Type B pancreatic cell (in vitro differentiated cells): ENCODE measurements at regions not wholly inside any gene's neighbourhood (a gene's known extent, or its start where the extent isn't known, plus 50 kb on each side); places are given as distances from the start of the nearest gene placed in this dataset.

Source experiments
- DNase-seq: peaks from one replicate; pipeline ENCODE4 v3.0.0; 2021; ENCODE audit warnings: mixed read lengths; ENCODE audit not compliant: unreplicated experiment; ENCODE audit errors: extremely low spot score
- H3K27ac Mint-ChIP-seq: 2 replicates; pipeline ENCODE4 v1.8.0; 2021; ENCODE audit warnings: mild to moderate bottlenecking, mixed read lengths
- H3K27me3 Mint-ChIP-seq: 2 replicates; pipeline ENCODE4 v1.8.0; 2021; ENCODE audit warnings: mixed read lengths
- H3K36me3 Mint-ChIP-seq: 2 replicates; pipeline ENCODE4 v1.8.0; 2021; ENCODE audit warnings: mixed read lengths
- H3K4me1 Mint-ChIP-seq: one replicate; pipeline ENCODE4 v1.8.0; 2021; ENCODE audit warnings: mixed read lengths; ENCODE audit not compliant: unreplicated experiment
- H3K4me3 Mint-ChIP-seq: 2 replicates; pipeline ENCODE4 v1.8.0; 2021; ENCODE audit warnings: mild to moderate bottlenecking, mixed read lengths
- H3K9me3 Mint-ChIP-seq: 2 replicates; pipeline ENCODE4 v1.8.0; 2021; ENCODE audit warnings: mixed read lengths
- TF ChIP-seq, protein P1 (sequence below): fragments of 200-600 bp; sonication (generic); conservative IDR thresholded peaks from 2 replicates; pipeline ENCODE4 v1.5.0; 2021; ENCODE audit warnings: antibody characterized with exemption, mild to moderate bottlenecking

DNA sequence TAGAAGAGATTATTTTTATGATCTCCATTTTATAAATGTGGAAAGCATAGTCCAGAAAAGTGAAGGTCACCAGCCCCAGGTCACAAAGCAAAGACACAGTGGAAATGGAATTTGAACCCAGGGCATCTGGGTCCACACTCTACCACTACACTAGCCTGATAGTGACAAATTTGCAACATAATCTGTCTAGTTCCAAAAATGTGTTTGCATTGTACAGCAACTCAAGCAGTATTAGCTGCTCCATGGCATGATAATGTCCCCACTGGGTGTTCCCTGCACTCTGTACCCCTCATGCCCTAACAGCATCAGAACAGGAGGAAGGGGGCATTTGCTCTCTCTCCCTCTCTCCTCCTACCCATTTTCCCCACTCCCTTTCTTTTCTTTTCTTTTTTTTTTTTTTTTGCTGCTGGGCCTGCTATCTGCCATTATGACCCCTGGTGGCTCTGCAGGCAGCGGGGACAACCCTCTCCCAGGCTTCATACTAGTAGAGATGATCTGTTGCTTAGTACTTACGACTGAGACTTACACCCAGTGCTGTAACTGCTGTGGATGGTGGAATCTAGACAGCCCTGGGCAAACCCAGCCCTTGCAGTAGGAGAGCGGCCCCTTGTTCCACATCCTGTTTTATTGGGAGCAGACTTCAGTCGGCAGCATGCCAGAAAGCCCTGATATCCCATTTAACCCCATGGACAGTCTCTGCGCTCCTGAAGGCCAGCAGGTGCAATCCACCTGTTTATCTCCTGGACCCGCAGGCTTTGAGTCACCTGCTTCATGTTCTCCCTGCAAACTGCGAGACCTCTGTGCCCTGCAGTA is 306.3 kb downstream of the SOX9 start:
- Mint-ChIP-seq H3K27ac (peak overlapping the region; percentile 48), H3K27me3 (no peaks in the 10 kb centered on the region), H3K4me1 (peaks cover 72% of the 10 kb centered on the region), H3K4me3 (no peak overlapping the region), H3K9me3 (no peaks in the 10 kb centered on the region), H3K36me3 (peaks cover 18% of the 10 kb centered on the region)
- TF ChIP-seq, protein P1, sequence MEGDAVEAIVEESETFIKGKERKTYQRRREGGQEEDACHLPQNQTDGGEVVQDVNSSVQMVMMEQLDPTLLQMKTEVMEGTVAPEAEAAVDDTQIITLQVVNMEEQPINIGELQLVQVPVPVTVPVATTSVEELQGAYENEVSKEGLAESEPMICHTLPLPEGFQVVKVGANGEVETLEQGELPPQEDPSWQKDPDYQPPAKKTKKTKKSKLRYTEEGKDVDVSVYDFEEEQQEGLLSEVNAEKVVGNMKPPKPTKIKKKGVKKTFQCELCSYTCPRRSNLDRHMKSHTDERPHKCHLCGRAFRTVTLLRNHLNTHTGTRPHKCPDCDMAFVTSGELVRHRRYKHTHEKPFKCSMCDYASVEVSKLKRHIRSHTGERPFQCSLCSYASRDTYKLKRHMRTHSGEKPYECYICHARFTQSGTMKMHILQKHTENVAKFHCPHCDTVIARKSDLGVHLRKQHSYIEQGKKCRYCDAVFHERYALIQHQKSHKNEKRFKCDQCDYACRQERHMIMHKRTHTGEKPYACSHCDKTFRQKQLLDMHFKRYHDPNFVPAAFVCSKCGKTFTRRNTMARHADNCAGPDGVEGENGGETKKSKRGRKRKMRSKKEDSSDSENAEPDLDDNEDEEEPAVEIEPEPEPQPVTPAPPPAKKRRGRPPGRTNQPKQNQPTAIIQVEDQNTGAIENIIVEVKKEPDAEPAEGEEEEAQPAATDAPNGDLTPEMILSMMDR: no peak
- no peak for DNase-seq

DNA sequence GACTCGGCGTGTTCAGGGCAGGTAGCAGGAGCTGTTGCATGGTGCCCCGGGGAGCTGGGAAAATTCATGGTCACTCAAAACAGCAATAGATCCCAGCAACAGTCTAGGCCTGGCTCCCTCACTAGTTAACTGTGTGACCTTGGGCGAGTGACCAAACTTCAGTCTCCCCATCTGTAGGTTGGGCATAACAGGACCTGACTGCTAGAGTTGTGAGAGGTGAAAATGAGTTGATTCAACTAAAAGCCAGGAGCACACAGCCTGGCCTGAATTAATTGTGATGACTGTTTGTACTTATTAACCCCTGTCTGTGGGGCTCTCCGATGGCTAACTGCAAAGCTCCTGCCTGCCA is 306.9 kb downstream of the SOX9 start:
- TF ChIP-seq, protein P1: no peak
- peaks cover 73% of the 10 kb centered on the region for H3K4me1 Mint-ChIP-seq
- H3K27me3 Mint-ChIP-seq: no peaks in the 10 kb centered on the region
- H3K27ac Mint-ChIP-seq: peak overlapping the region; percentile 60
- H3K36me3 Mint-ChIP-seq: peaks cover 18% of the 10 kb centered on the region
- no peak for DNase-seq
- H3K9me3 Mint-ChIP-seq: no peaks in the 10 kb centered on the region
- no peak overlapping the region for H3K4me3 Mint-ChIP-seq

DNA sequence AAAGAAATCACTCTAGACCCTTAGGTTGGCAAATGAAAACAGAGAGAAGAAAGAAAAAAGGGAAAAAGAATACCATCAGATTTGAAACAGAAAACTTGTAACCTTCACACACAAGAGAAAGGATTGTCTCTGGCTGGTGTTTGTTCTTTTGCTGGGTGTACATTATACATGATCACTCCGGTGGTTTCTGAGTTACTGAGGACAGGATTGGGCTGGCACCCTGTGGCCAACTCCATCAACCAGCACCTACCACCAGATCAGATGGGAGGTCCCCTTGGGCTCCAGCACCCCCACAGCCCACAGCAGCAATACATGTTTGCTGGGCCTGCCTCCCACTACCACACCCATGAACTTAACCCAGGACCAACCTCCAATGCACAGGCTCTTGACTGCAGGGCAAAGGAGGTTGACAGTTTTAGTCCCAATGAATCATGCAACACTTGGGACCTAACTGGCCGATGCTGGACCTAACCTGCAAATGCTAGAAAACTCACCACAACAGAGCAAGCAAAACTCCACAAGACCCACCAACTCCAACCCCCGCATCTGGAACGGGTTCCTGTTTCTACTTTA is 308.3 kb downstream of the SOX9 start:
- Mint-ChIP-seq H3K36me3 (peaks cover 18% of the 10 kb centered on the region), H3K27me3 (no peaks in the 10 kb centered on the region), H3K27ac (no peak overlapping the region), H3K9me3 (no peaks in the 10 kb centered on the region), H3K4me1 (peaks cover 71% of the 10 kb centered on the region), H3K4me3 (no peak overlapping the region)
- DNase-seq: no peak
- TF ChIP-seq, protein P1: no peak

DNA sequence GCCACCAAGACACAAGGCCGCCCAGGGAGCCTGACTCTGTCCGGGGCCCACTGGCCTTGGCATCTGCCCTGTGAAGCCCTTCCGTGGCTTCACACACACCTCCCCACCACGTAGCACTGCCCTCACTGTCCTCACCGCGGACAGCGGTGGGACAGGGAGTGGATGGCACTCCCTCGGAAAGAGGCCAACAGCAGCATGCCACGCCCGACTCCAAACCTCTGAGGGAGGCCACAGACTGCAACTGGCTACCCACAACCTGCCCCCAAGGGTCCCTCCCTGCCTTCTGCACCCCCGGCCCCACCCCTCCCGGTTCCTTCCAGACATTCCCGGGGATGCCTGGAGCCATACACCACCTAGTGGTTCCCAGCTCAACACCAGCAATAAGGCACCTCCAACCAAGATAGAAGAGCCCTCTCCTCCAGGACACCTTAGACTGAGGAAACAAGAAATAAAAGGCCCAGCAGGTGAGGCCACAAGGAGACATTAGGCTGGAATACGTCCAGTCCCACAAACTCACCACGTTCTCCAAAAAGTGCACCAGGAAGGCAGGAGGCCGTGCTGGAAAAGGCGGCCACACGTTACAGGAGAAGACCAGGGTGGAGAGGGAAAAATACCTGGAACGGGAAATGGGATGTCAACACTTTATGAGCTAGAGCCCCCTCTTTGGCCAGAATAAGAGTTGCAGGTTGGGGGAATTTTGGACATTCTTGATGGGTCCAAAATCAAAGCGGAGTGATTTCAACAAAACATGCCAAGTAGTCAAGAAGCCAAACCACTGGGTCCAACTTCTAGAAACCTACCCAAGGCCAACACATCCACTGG is 310.0 kb downstream of the SOX9 start:
- Mint-ChIP-seq H3K4me3 (no peak overlapping the region), H3K4me1 (peaks cover 68% of the 10 kb centered on the region), H3K27me3 (no peaks in the 10 kb centered on the region), H3K36me3 (peaks cover 6% of the 10 kb centered on the region), H3K9me3 (no peaks in the 10 kb centered on the region), H3K27ac (peak overlapping the region; percentile 32)
- DNase-seq: no peak
- TF ChIP-seq, protein P1: no peak

DNA sequence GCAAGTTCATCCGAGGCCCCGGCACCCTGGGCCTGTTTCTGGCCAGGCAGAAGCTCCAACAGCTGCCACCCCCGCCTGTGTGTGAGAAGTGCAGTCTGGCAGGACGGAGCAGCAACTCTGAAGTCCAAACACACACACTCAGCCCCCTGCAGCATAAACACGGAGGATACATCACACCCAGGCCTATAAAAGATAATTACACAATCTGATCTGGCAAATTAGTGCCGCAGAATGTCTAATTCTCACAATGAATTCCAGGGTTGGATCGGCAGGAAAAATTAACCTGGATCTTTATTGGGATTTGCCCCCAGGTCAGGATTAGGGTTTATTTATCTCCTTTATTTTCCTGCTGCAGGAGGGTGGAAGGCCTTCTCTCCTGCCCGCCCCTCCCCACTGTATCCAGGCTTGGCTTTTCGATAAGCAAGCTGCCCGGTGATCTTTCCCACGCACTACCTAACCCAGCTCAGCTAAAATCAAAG is 311.4 kb downstream of the SOX9 start:
- Mint-ChIP-seq H3K9me3 (no peaks in the 10 kb centered on the region), H3K4me3 (peak overlapping the region; percentile 51), H3K4me1 (peaks cover 55% of the 10 kb centered on the region), H3K27me3 (no peaks in the 10 kb centered on the region), H3K36me3 (no peaks in the 10 kb centered on the region), H3K27ac (peak overlapping the region; percentile 27)
- TF ChIP-seq, protein P1: no peak
- DNase-seq: no peak
